SK-N-SH (cell line): ENCODE measurements at regions not wholly inside any gene's neighbourhood (a gene's known extent, or its start where the extent isn't known, plus 50 kb on each side); places are given as distances from the start of the nearest gene placed in this dataset.

Source experiments
- CTCF ChIA-PET: fragments of 300-600, 350-600 bp; formaldehyde crosslinking; extraction: SDS; loops from one replicate; lab custom pipeline; 2021; lab: Yijun Ruan, JAX
- POLR2A ChIA-PET: fragments of 350-600 bp; sonication (Branson Sonifier 250); formaldehyde crosslinking; extraction: SDS; loops from one replicate; lab custom pipeline; 2020; ENCODE audit warnings: antibody characterized with exemption, inconsistent platforms; lab: Yijun Ruan, JAX
- DNase-seq: peaks from one replicate; pipeline ENCODE4 v3.0.0; 2012
- H2AFZ ChIP-seq: fragments of 200-600 bp; sonication (generic); 2 replicates; pipeline ENCODE4 v1.8.1; 2016; ENCODE audit warnings: antibody characterized with exemption, mild to moderate bottlenecking, low read depth
- H3F3A ChIP-seq: fragments of 200-600 bp; sonication (generic); replicated peaks from 2 replicates; pipeline ENCODE3; 2016; ENCODE audit warnings: antibody characterized with exemption, mild to moderate bottlenecking; ENCODE audit not compliant: insufficient read depth
- H3K27ac ChIP-seq, 2 experiments: fragments of 200-500 bp in 1 of 2; fragments of 200-600 bp in 1 of 2; sonication (Bioruptor generic) in 1 of 2; sonication (generic), shearing (Covaris generic) in 1 of 2; 2 replicates each; pipeline versions ENCODE4 v1.5.1 to v1.6.1; 2014 to 2016; ENCODE audit warnings: low read depth in 2 of 2, inconsistent platforms in 1 of 2, low read length in 1 of 2, mild to moderate bottlenecking in 1 of 2, mixed read lengths in 1 of 2
- H3K27me3 ChIP-seq: fragments of 200-600 bp; sonication (generic), shearing (Covaris generic); 2 replicates; pipeline ENCODE4 v1.6.1; 2016; ENCODE audit warnings: mixed run types; ENCODE audit not compliant: insufficient read depth
- H3K36me3 ChIP-seq, 2 experiments: fragments of 200-500 bp in 1 of 2; fragments of 200-600 bp in 1 of 2; sonication (Bioruptor generic) in 1 of 2; sonication (generic) in 1 of 2; replicated peaks in 1 of 2; 2 replicates each; pipeline versions ENCODE3 to v1.5.1; 2014 to 2016; ENCODE audit warnings: low read length in 1 of 2, mild to moderate bottlenecking in 1 of 2; ENCODE audit not compliant: insufficient read depth in 2 of 2, control insufficient read depth in 1 of 2
- H3K4me1 ChIP-seq, 2 experiments: fragments of 200-500 bp in 1 of 2; fragments of 200-600 bp in 1 of 2; sonication (Bioruptor generic) in 1 of 2; sonication (generic), shearing (Covaris generic) in 1 of 2; 2 replicates each; pipeline versions ENCODE4 v1.5.1 to v1.6.1; 2014 to 2016; ENCODE audit warnings: low read depth in 1 of 2, low read length in 1 of 2, mixed run types in 1 of 2; ENCODE audit not compliant: insufficient read depth in 2 of 2, control insufficient read depth in 1 of 2
- H3K4me2 ChIP-seq: fragments of 200-600 bp; sonication (generic), shearing (Covaris generic); 2 replicates; pipeline ENCODE4 v1.6.1; 2017; ENCODE audit warnings: mixed run types
- H3K4me3 ChIP-seq, 2 experiments: fragments of 200-500 bp in 1 of 2; fragments of 200-600 bp in 1 of 2; sonication (Bioruptor generic) in 1 of 2; sonication (generic), shearing (Covaris generic) in 1 of 2; 2 replicates each; pipeline versions ENCODE4 v1.5.1 to v1.8.1; 2014 to 2016; ENCODE audit warnings: low read depth in 2 of 2, inconsistent platforms in 1 of 2, low read length in 1 of 2, mild to moderate bottlenecking in 1 of 2, mixed read lengths in 1 of 2, moderate library complexity in 1 of 2
- H3K79me2 ChIP-seq: fragments of 200-600 bp; sonication (generic); 2 replicates; pipeline ENCODE4 v1.8.1; 2017; ENCODE audit warnings: mild to moderate bottlenecking; ENCODE audit not compliant: insufficient read depth
- H3K9ac ChIP-seq: fragments of 200-600 bp; sonication (generic); 2 replicates; pipeline ENCODE4 v1.6.1; 2017; ENCODE audit warnings: mixed run types
- H3K9me2 ChIP-seq: fragments of 200-600 bp; sonication (generic); 2 replicates; pipeline ENCODE4 v1.6.1; 2017; ENCODE audit warnings: mixed run types
- H3K9me3 ChIP-seq: fragments of 200-600 bp; sonication (generic); 2 replicates; pipeline ENCODE4 v1.6.1; 2017; ENCODE audit warnings: mixed run types, mild to moderate bottlenecking, moderate library complexity
- H4K20me1 ChIP-seq: fragments of 200-600 bp; sonication (generic); 2 replicates; pipeline ENCODE4 v1.6.1; 2017; ENCODE audit warnings: mild to moderate bottlenecking, mixed run types; ENCODE audit not compliant: insufficient read depth
- CHD2 ChIP-seq: fragments of 150-350 bp; IDR thresholded peaks from 2 replicates; pipeline ENCODE4 v1.6.1; 2018; ENCODE audit warnings: low read length; ENCODE audit not compliant: partially characterized antibody
- EZH2phosphoT487 ChIP-seq: fragments of 200-600 bp; sonication (generic); IDR thresholded peaks from 2 replicates; pipeline ENCODE4 v1.6.1; 2017; ENCODE audit warnings: low read depth, mixed run types, mild to moderate bottlenecking, antibody characterized with exemption, moderate library complexity, borderline replicate concordance
- GABPA ChIP-seq: IDR thresholded peaks from 2 replicates; pipeline ENCODE4 v1.4.0; 2012; ENCODE audit warnings: low read depth, mild to moderate bottlenecking
- GATA2 ChIP-seq: sonication (generic); formaldehyde crosslinking; IDR thresholded peaks from 2 replicates; pipeline ENCODE4 v1.5.0; 2020; ENCODE audit warnings: mild to moderate bottlenecking, missing genetic modification reagents
- MEF2A ChIP-seq: IDR thresholded peaks from 2 replicates; pipeline ENCODE4 v1.4.0; 2012; ENCODE audit warnings: low read depth, borderline replicate concordance
- NFIC ChIP-seq: IDR thresholded peaks from 2 replicates; pipeline ENCODE4 v1.4.0; 2012; ENCODE audit warnings: borderline replicate concordance
- NRF1 ChIP-seq: IDR thresholded peaks from 2 replicates; pipeline ENCODE4 v1.6.1; 2012; ENCODE audit warnings: low read depth, mild to moderate bottlenecking, low read length
- POLR2AphosphoS5 ChIP-seq: IDR thresholded peaks from 2 replicates; pipeline ENCODE4 v1.6.1; 2012; ENCODE audit warnings: low read depth, low read length
- RAD21 ChIP-seq: IDR thresholded peaks from 2 replicates; pipeline ENCODE4 v1.6.1; 2012; ENCODE audit warnings: mild to moderate bottlenecking, low read length
- RCOR1 ChIP-seq: fragments of 150-350 bp; IDR thresholded peaks from 2 replicates; pipeline ENCODE4 v1.6.1; 2017; ENCODE audit warnings: antibody characterized with exemption, low read length
- RXRA ChIP-seq: IDR thresholded peaks from 2 replicates; pipeline ENCODE4 v1.4.0; 2012; ENCODE audit warnings: low read depth, mild to moderate bottlenecking, borderline replicate concordance
- SIN3A ChIP-seq: IDR thresholded peaks from 2 replicates; pipeline ENCODE4 v1.6.1; 2012; ENCODE audit warnings: low read depth, mild to moderate bottlenecking, low read length, moderate library complexity, borderline replicate concordance
- SMC3 ChIP-seq: IDR thresholded peaks from 2 replicates; pipeline ENCODE4 v1.6.1; 2012; ENCODE audit warnings: low read depth, low read length, improper control_type of control experiment
- TEAD4 ChIP-seq: IDR thresholded peaks from 2 replicates; pipeline ENCODE4 v1.4.0; 2012; ENCODE audit warnings: mild to moderate bottlenecking, borderline replicate concordance; ENCODE audit not compliant: insufficient read depth
- WGBS: methylation state at CpG from one replicate; pipeline ENCODE4 v1.1.6; 2017; ENCODE audit warnings: low lambda C conversion rate; 5-methylcytosine and 5-hydroxymethylcytosine counted together
- TF ChIP-seq, protein P1 (sequence below): fragments of 150-350 bp; IDR thresholded peaks from 2 replicates; pipeline ENCODE4 v1.6.1; 2017; ENCODE audit warnings: antibody characterized with exemption, low read length, low read depth, borderline replicate concordance
- TF ChIP-seq, protein P2 (sequence below): IDR thresholded peaks from 2 replicates; pipeline ENCODE4 v1.4.0; 2012; ENCODE audit warnings: low read depth, borderline replicate concordance

DNA sequence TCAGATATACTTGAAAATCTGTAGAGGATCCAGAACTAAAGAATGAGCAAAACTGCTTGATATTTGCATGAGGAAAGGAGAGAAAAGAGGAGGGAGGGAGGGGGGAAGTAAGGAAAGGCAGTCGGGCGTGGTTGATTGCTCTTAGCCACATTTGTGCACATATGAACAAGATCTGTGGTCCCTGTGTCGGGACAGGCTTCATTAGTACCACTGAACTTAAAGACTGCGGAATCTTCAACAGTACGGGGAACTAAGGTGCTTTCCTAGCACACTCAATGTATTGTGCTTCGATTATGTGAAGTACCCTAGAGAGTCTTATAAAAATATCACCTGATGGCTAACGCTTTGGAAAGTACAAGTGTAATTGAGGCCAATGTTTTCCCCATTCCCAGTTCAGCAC is 59.9 kb downstream of the ZBTB18 start:
- peaks cover 13 to 19% of the 10 kb centered on the region in 2 experiments for H3K4me1 ChIP-seq
- no peaks in the 10 kb centered on the region for H3K27me3 ChIP-seq

DNA sequence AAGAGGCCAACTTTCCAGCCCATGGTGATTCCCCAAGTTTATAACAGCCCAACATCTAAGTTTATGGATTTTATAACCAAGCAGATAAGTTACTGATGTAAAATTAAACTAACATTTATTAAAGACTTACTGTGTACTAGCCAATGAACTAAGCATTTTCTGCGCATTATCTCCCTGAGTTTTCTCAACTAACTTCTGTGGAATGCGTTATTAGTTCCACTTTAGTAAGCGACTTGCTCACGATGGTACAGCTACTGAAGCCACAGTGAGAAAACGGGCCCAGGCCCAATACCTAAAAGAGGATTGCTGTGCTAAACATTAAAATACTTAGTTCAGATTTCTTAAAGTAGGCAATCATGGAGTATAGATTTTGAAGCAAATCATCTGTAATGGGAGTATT is 61.0 kb downstream of the ZBTB18 start:
- no peaks in the 10 kb centered on the region for H3K27me3 ChIP-seq
- H3K27ac ChIP-seq, result peak overlapping the region; percentile 82 to 98; a peak in 3 of 4 replicates
- H3K4me1 ChIP-seq, result peaks cover 13 to 19% of the 10 kb centered on the region in 2 experiments
- H3K4me2 ChIP-seq, result peak overlapping the region; percentile 37; the same call in 1 of the 2 replicates
- H3K4me3 ChIP-seq, result no peak overlapping the region
- H3K9me3 ChIP-seq, result no peaks in the 10 kb centered on the region
- WGBS, result 93% methylated on average over 5 of the region's 5 CpGs
- no peaks in the 10 kb centered on the region for H3K9me2 ChIP-seq
- ChIA-PET CTCF (no interaction called here), POLR2A (no interaction called here)
- peak overlapping the region; percentile 46; the same call in 1 of the 2 replicates for H3K9ac ChIP-seq
- DNase-seq, result no peak
- H3F3A ChIP-seq, result peaks cover 42% of the 10 kb centered on the region
- no peaks in the 10 kb centered on the region for H3K36me3 ChIP-seq
- no peaks in the 10 kb centered on the region for H3K79me2 ChIP-seq
- no peaks in the 10 kb centered on the region for H4K20me1 ChIP-seq
- TF ChIP-seq GABPA (no peak), GATA2 (CRISPR knock-in tag) (no peak)
- no peak overlapping the region for H2AFZ ChIP-seq

More for the DNA sequence above, 59.9 kb downstream of the ZBTB18 start:
- H2AFZ ChIP-seq, result no peak overlapping the region
- no peaks in the 10 kb centered on the region for H3K79me2 ChIP-seq
- peak overlapping the region in 1 of 2 experiments; percentile 98; a peak in 2 of 4 replicates for H3K27ac ChIP-seq
- H3K9ac ChIP-seq, result no peak overlapping the region
- DNase-seq, result no peak
- H3K4me3 ChIP-seq, result no peak overlapping the region
- ChIA-PET CTCF (no interaction called here), POLR2A (no interaction called here)
- no peaks in the 10 kb centered on the region for H3K9me3 ChIP-seq
- no peaks in the 10 kb centered on the region for H4K20me1 ChIP-seq
- H3K36me3 ChIP-seq, result no peaks in the 10 kb centered on the region
- no peak overlapping the region for H3K4me2 ChIP-seq
- TF ChIP-seq EZH2phosphoT487 (no peak), RCOR1 (no peak), SIN3A (no peak), NFIC (no peak), TEAD4 (no peak), POLR2AphosphoS5 (no peak), CHD2 (no peak), RAD21 (no peak), GATA2 (CRISPR knock-in tag) (no peak), NRF1 (no peak), RXRA (no peak), MEF2A (no peak), SMC3 (no peak)
- TF ChIP-seq, protein P1, sequence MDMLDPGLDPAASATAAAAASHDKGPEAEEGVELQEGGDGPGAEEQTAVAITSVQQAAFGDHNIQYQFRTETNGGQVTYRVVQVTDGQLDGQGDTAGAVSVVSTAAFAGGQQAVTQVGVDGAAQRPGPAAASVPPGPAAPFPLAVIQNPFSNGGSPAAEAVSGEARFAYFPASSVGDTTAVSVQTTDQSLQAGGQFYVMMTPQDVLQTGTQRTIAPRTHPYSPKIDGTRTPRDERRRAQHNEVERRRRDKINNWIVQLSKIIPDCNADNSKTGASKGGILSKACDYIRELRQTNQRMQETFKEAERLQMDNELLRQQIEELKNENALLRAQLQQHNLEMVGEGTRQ, result no peak
- TF ChIP-seq, protein P2, sequence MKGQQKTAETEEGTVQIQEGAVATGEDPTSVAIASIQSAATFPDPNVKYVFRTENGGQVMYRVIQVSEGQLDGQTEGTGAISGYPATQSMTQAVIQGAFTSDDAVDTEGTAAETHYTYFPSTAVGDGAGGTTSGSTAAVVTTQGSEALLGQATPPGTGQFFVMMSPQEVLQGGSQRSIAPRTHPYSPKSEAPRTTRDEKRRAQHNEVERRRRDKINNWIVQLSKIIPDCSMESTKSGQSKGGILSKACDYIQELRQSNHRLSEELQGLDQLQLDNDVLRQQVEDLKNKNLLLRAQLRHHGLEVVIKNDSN, result no peak
- TF ChIP-seq, all 33 proteins: peak for 0
- H3F3A ChIP-seq, result peaks cover 42% of the 10 kb centered on the region
- no peaks in the 10 kb centered on the region for H3K9me2 ChIP-seq
- WGBS, result 92% methylated on average over 6 of the region's 7 CpGs
